CD4-positive, alpha-beta T cell treated with Interleukin-15 for 4 hours (primary cell): ENCODE measurements at regions not wholly inside any gene's neighbourhood (a gene's known extent, or its start where the extent isn't known, plus 50 kb on each side); places are given as distances from the start of the nearest gene placed in this dataset.

ENCODE experiments used
- DNase-seq: peaks from one replicate; pipeline ENCODE4 v3.0.0-alpha.2; 2020; ENCODE audit warnings: low spot score

GRCh38 chr6:209432-210103 lies 82.7 kb upstream of the DUSP22 start:
- peak; percentile 62 for DNase-seq

GRCh38 chr6:210104-210456 lies 82.2 kb upstream of the DUSP22 start:
- no peak for DNase-seq

- DNase-seq, result no peak
Observed at GRCh38 chr6:210778-211374, 81.4 kb upstream of the DUSP22 start.

GRCh38 chr6:211871-212497 lies 80.3 kb upstream of the DUSP22 start:
- no peak for DNase-seq

GRCh38 chr6:213284-213683 lies 79.0 kb upstream of the DUSP22 start:
- no peak for DNase-seq

GRCh38 chr6:214428-214827 lies 77.9 kb upstream of the DUSP22 start:
- DNase-seq, result no peak

- DNase-seq, result peak; percentile 78
Observed at GRCh38 chr6:215335-216034, 76.8 kb upstream of the DUSP22 start.

- DNase-seq, result no peak
Observed at GRCh38 chr6:217048-217659, 75.1 kb upstream of the DUSP22 start.

- no peak for DNase-seq
Observed at GRCh38 chr6:218153-219018, 73.9 kb upstream of the DUSP22 start.

- DNase-seq, result no peak
Observed at GRCh38 chr6:219019-219570, 73.2 kb upstream of the DUSP22 start.

- DNase-seq, result no peak
Observed at GRCh38 chr6:219641-220198, 72.6 kb upstream of the DUSP22 start.

- DNase-seq, result no peak
Observed at GRCh38 chr6:220312-220711, 72.0 kb upstream of the DUSP22 start.

GRCh38 chr6:220721-221475 lies 71.4 kb upstream of the DUSP22 start:
- no peak for DNase-seq

- DNase-seq, result peak; percentile 65
Observed at GRCh38 chr6:221531-222349, 70.5 kb upstream of the DUSP22 start.

GRCh38 chr6:222468-222867 lies 69.8 kb upstream of the DUSP22 start:
- no peak for DNase-seq

- DNase-seq, result no peak
Observed at GRCh38 chr6:223136-223535, 69.2 kb upstream of the DUSP22 start.

- peak; percentile 33 for DNase-seq
Observed at GRCh38 chr6:223763-224162, 68.5 kb upstream of the DUSP22 start.

- DNase-seq, result no peak
Observed at GRCh38 chr6:224350-224749, 67.9 kb upstream of the DUSP22 start.

GRCh38 chr6:225121-225721 lies 67.1 kb upstream of the DUSP22 start:
- peak; percentile 80 for DNase-seq
